Thoracic aorta (tissue), 2 donors: ENCODE measurements at regions not wholly inside any gene's neighbourhood (a gene's known extent, or its start where the extent isn't known, plus 50 kb on each side); places are given as distances from the start of the nearest gene placed in this dataset.

Experiments
- ATAC-seq: fragments of 150-250 bp; one replicate; pipeline ENCODE4 v1.8.0; 2017; ENCODE audit warnings: low read depth; ENCODE audit not compliant: insufficient number of reproducible peaks, low FRiP score
- DNase-seq: peaks from one replicate; pipeline ENCODE4 v3.0.0-alpha.2; 2020; ENCODE audit warnings: low spot score
- H3K27ac ChIP-seq, 2 donors: fragments of 200-600 bp; sonication (generic); 1 replicate in 1 of 2; 2 replicates in 1 of 2; pipeline ENCODE4 v1.5.1; 2016; ENCODE audit warnings: mild to moderate bottlenecking in 2 of 2, moderate library complexity in 2 of 2
- H3K27me3 ChIP-seq: fragments of 200-600 bp; sonication (generic); replicated peaks from 2 replicates; pipeline ENCODE4 v1.6.0; 2016; ENCODE audit warnings: mild to moderate bottlenecking; ENCODE audit not compliant: insufficient read depth
- H3K36me3 ChIP-seq: fragments of 200-600 bp; sonication (generic); one replicate; pipeline ENCODE4 v1.5.1; 2016
- H3K4me1 ChIP-seq, 2 donors: fragments of 200-600 bp; sonication (generic); 1 replicate in 1 of 2; 2 replicates in 1 of 2; pipeline versions ENCODE4 v1.5.1 to v1.6.0; 2016; ENCODE audit warnings: low read depth in 2 of 2, mild to moderate bottlenecking in 1 of 2; ENCODE audit not compliant: control insufficient read depth in 1 of 2
- H3K4me3 ChIP-seq: fragments of 200-600 bp; sonication (generic); 2 replicates; pipeline ENCODE4 v1.5.1; 2016; ENCODE audit warnings: mild to moderate bottlenecking
- H3K9me3 ChIP-seq: fragments of 200-600 bp; sonication (generic); 2 replicates; pipeline ENCODE4 v1.5.1; 2016
- TF ChIP-seq, protein P1 (sequence below): fragments of 200-600 bp; sonication (generic); IDR thresholded peaks from one replicate; pipeline ENCODE4 v1.5.1; 2019; ENCODE audit warnings: antibody characterized with exemption

DNA sequence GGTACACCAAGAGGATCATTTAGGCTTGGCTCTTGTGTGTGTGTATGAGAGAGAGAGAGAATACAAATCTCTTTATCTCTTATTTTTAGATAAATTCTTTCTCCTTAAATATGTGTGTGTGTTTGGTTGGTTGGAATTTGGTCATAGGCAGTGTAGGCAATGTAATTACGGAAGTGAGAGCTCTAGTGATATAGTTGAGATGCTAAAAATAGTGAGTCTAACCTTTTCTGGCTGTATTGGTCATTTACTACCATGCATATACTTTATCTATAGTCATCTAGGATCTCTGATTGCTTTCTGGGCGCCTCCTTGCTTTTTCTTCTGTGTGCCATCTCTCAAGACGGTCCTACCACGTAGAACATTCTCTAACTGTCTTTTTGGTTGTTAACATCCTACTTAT, 250.2 kb downstream of the NUF2 start:
- ATAC-seq (no peak), DNase-seq (no peak)
- TF ChIP-seq, protein P1, sequence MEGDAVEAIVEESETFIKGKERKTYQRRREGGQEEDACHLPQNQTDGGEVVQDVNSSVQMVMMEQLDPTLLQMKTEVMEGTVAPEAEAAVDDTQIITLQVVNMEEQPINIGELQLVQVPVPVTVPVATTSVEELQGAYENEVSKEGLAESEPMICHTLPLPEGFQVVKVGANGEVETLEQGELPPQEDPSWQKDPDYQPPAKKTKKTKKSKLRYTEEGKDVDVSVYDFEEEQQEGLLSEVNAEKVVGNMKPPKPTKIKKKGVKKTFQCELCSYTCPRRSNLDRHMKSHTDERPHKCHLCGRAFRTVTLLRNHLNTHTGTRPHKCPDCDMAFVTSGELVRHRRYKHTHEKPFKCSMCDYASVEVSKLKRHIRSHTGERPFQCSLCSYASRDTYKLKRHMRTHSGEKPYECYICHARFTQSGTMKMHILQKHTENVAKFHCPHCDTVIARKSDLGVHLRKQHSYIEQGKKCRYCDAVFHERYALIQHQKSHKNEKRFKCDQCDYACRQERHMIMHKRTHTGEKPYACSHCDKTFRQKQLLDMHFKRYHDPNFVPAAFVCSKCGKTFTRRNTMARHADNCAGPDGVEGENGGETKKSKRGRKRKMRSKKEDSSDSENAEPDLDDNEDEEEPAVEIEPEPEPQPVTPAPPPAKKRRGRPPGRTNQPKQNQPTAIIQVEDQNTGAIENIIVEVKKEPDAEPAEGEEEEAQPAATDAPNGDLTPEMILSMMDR: no peak

DNA sequence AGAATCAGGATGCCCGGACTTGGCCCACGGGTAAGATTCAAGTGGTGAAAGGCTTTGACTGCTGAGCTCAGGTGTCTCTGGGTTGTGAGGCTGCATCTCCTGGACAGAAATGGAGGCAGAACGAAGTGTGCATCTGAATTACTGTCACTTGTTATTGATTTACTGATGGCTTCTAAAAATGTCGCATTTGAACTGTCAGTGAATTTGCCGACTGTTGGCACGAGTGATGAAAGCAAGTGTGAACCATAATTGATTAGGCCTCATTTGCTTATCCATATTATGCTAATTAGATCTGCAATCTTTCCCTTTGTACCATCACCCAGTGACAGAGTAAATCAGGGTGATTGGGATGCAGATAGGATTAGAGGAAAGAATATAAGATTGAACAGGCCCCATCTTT, 252.4 kb downstream of the NUF2 start:
- DNase-seq: no peak
- Histone ChIP-seq H3K36me3 (no peaks in the 10 kb centered on the region), H3K4me3 (no peak overlapping the region), H3K9me3 (no peaks in the 10 kb centered on the region), H3K27ac (no peak overlapping the region), H3K4me1 (no peaks in the 10 kb centered on the region), H3K27me3 (no peaks in the 10 kb centered on the region)
- no peak for ATAC-seq
- TF ChIP-seq, protein P1: no peak

More for the DNA sequence above, 250.2 kb downstream of the NUF2 start:
- Histone ChIP-seq H3K27me3 (no peaks in the 10 kb centered on the region), H3K27ac (no peak overlapping the region), H3K36me3 (no peaks in the 10 kb centered on the region), H3K9me3 (no peaks in the 10 kb centered on the region), H3K4me3 (no peak overlapping the region), H3K4me1 (no peaks in the 10 kb centered on the region)

DNA sequence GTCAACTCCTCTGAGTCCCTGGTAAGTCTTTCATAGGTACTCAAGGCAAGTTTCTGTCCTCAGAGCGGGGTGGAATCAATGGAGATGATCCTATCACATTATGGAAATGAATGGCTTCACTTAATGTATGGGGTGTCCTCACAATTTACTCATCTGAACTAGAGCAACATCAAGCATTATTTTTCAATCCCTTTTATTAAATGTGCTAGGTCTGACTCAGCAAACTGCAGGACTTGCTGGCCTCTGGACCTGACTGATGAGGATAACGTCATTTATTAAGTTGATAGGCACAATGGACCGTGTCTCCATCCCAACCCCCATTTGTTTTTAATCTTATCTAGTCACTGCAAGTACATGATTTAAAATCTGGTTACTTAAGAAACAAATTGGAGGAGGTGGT, 259.2 kb downstream of the NUF2 start:
- H3K4me3 ChIP-seq: no peak overlapping the region
- no peak overlapping the region for H3K27ac ChIP-seq
- H3K36me3 ChIP-seq: no peaks in the 10 kb centered on the region
- H3K9me3 ChIP-seq: no peaks in the 10 kb centered on the region
- TF ChIP-seq, protein P1: no peak
- H3K4me1 ChIP-seq: no peaks in the 10 kb centered on the region
- no peaks in the 10 kb centered on the region for H3K27me3 ChIP-seq
- DNase-seq (no peak), ATAC-seq (no peak)

DNA sequence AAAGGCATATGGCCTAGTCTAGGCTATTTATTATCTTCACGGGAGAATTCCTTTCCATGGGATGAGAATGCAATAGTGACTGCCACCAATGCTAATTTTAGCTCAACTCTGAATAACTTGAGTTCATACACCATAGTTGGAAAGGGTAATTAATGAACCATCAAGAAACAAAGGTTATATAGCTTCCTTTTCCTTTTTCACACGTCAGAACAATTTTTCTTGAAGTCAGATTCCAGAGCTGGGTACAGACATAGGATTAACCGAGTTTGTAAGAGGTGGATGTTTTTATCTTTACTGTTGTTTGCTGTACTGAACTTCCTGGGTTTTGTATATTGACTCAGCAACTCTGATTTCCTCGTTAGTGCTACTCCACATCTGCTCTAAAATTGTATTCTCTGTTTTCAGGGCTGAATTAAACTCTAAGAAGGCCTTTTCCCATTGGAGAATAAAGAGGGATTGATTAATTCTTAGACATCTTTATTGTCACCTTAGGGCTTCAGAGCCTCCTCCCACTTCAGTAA, 262.0 kb downstream of the NUF2 start:
- Histone ChIP-seq H3K36me3 (no peaks in the 10 kb centered on the region), H3K4me1 (no peaks in the 10 kb centered on the region), H3K4me3 (no peak overlapping the region), H3K27ac (no peak overlapping the region), H3K9me3 (no peaks in the 10 kb centered on the region), H3K27me3 (no peaks in the 10 kb centered on the region)
- TF ChIP-seq, protein P1: no peak
- ATAC-seq (no peak), DNase-seq (no peak)

DNA sequence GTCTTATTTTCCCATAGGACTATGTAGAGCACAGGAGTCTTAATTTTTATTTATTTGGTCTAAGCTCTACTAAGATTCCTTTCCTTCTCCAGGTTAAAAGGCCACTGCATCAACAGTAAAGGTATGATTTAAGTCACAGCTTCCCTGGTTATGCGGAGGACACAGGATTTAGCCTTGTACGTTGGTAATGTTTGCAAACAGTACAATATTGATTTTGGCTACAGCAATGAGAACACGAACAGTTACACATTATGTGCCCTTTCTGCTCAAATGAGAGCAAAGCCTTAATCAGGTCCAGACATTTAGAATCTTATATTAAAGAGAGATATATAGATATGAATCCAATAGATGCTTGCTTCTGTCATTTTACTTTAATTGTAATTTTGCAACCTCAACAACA, 264.0 kb downstream of the NUF2 start:
- H3K36me3 ChIP-seq: no peaks in the 10 kb centered on the region
- H3K4me3 ChIP-seq: no peak overlapping the region
- TF ChIP-seq, protein P1: no peak
- DNase-seq (no peak), ATAC-seq (no peak)
- no peak overlapping the region for H3K27ac ChIP-seq
- H3K4me1 ChIP-seq: no peaks in the 10 kb centered on the region
- no peaks in the 10 kb centered on the region for H3K27me3 ChIP-seq
- no peaks in the 10 kb centered on the region for H3K9me3 ChIP-seq
